Urothelium cell line (cell line): ENCODE measurements at regions not wholly inside any gene's neighbourhood (a gene's known extent, or its start where the extent isn't known, plus 50 kb on each side); places are given as distances from the start of the nearest gene placed in this dataset.
A peak's percentile ranks its signal among the peaks of the same experiment; 100 is the strongest.

Experiments
- DNase-seq: peaks from one replicate; pipeline ENCODE4 v3.0.0; 2011; ENCODE audit warnings: low spot score, mixed read lengths
- FAIRE-seq: peaks from 2 replicates; lab custom pipeline; 2011; peaks lifted over from hg19 to GRCh38; lab: Jason Lieb, UNC

- DNase-seq (no peak), FAIRE-seq (peak; percentile 95)
These were observed 548.3 kb downstream of the MIAT start for GRCh38 chr22:27205492-27206373.

DNA sequence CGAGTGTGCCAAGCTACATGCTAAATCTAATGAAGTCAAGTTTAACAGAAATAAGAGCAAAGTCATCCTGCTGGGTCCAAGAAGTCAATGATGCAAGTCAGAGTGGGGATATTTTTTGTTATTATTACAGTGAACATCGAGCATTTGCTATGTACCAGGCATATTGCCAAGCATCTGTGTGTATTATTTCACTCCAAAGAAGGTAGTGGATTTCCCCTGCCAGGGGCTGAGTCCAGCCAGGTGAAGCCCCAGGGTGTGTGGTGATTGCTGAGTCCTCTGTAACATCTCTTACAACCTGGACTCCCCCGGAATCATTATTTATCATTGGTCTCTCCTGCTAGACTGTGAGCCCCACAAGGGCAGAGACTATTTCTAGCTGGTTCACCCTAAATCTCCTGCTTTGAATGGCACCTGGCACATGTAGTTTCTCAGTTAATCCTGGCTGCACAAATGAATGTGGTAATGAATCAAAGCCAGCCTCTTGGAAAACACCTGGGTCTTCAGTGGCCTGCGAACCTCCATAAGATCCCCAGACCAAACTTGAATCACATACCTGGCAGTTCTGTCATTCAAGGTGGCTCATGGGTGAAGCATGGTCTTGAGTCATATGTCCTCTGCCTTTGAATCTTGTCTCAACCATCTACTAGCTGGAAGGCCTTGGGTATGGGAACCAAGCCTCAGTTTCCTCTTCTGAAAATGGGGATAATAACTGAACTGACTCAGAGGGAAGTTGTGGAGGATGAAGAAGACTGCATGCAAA lies 549.2 kb downstream of the MIAT start:
- DNase-seq (no peak), FAIRE-seq (no peak)

GRCh38 chr22:27207266-27207665 lies 549.9 kb downstream of the MIAT start:
- DNase-seq = no peak
- no peak for FAIRE-seq

GRCh38 chr22:27207907-27208306 lies 550.5 kb downstream of the MIAT start:
- peak; percentile 97 for FAIRE-seq

DNA sequence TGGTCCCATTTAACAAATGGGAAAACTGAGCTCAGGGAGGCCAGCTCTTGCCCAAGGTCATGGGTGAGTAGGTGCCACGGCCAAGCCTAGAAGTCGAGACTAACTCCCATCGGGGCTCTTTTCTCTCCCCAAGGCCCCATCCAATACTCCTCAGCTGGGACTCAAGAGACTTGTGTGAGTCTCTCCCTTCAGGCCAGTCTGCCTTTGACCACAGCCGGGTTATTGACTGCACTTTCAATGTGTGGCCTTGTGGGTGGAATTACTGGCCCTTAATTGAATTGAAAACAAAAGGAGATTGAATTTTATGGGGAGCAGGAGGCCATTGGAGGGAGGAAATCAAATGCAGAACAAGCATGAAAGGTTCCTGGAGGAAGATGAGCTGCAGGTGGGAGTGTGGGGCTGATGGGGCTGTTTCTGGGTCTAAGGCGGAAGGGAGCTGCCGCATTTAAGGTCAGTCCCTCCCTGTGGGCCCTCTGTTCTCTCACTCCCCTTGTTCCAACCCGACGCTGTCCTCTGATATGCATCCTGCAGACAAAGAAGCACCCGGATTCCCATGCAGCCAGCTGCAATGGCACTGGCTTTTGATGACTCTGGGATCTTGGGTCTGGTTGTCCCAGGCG lies 552.8 kb downstream of the MIAT start:
- peak; percentile 75 for FAIRE-seq
- no peak for DNase-seq

More at GRCh38 chr22:27207907-27208306, 550.5 kb downstream of the MIAT start:
- DNase-seq = peak; percentile 71

- DNase-seq (no peak), FAIRE-seq (no peak)
These were observed 554.7 kb downstream of the MIAT start for GRCh38 chr22:27212102-27212501.

- DNase-seq = peak; percentile 95
These were observed 555.3 kb downstream of the MIAT start for GRCh38 chr22:27212617-27213177.

DNA sequence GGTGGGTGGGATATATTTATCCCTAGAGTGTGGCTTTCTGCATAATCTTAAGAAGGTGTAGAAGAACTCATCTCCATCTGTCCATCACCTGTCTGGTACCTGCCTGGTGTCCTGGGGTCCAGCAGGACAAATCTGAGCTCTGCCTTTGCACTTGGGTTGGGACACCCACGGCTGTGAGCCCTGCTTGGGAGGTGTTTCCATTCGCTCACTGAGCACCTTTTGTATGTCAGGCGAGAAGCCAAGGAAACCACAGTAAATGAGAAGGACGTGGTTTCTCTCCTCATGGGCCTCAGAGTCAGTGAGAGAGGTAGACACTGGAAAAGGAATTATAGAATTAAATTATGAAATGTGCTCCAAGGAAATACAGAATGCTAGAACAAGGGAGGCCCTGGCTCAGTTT lies 555.9 kb downstream of the MIAT start:
- DNase-seq = peak; percentile 72
- no peak for FAIRE-seq

More at GRCh38 chr22:27212617-27213177, 555.3 kb downstream of the MIAT start:
- peak; percentile 98 for FAIRE-seq

DNA sequence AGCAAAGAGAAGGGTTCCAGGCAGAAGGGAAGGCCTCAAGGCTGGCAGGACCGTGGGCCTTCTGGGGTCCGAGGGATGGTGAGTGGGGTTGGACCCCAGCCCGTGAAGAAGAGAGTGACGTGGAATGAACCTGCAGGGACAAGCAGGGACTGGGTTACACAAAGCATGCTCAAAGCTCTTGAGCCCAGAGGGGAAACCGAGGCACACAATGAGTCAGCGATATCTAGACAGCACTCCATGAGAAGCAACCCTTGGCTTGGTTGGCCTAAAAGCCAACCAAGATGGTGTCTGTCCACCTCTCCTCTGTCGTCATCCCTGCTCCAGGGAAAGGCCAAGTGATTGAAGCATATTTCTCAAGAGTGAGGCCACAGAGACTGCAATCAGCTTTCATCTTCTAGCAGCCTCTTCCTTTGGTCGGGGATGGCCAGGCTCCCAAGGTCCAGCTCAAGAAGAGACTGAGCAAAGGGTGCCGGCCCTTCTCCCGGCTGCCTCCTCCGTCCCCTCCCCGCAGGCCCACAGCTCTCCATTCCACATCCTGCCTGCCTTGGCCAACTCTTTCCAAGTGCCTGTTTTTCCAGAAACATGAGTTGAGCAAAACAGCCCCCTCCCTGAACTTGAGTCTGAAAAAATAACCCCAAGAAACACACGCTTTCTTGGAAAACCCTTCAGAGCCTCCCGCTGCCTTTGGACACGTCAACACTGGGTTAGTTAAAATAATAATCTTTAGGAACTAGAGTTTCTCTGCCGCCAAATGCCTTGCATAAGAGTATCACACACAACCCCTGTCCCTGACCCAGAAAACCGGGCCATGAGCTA lies 556.6 kb downstream of the MIAT start:
- FAIRE-seq (peak; percentile 37), DNase-seq (no peak)

DNA sequence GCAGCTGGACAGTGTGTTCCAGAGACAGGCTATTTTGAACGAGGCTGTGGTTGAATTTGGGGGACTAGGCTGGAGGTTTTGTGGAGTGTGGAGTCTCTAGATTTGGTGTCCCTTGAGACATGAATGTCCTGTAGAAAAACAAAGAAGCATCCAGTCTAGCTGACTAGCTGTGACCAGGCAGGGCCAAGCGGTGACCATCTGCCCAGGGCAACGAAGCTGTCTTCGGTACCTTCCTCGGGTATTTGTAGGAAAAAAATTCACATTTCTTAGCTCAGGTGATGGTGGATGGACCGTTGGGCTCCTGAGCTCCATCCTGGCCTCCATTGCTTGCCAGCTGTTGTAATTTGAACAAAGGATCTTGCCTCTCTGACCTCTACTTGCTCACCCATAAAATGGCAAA lies 557.3 kb downstream of the MIAT start:
- FAIRE-seq (no peak), DNase-seq (no peak)

GRCh38 chr22:27215871-27216270 lies 558.5 kb downstream of the MIAT start:
- DNase-seq (no peak), FAIRE-seq (no peak)

GRCh38 chr22:27216444-27216843 lies 559.1 kb downstream of the MIAT start:
- no peak for DNase-seq
- FAIRE-seq = no peak

GRCh38 chr22:27217154-27217553 lies 559.8 kb downstream of the MIAT start:
- peak; percentile 99 for FAIRE-seq
- no peak for DNase-seq

GRCh38 chr22:27218012-27218920 lies 560.9 kb downstream of the MIAT start:
- peak; percentile 91 for FAIRE-seq
- no peak for DNase-seq

GRCh38 chr22:27219036-27219435 lies 561.6 kb downstream of the MIAT start:
- DNase-seq (no peak), FAIRE-seq (peak; percentile 79)

DNA sequence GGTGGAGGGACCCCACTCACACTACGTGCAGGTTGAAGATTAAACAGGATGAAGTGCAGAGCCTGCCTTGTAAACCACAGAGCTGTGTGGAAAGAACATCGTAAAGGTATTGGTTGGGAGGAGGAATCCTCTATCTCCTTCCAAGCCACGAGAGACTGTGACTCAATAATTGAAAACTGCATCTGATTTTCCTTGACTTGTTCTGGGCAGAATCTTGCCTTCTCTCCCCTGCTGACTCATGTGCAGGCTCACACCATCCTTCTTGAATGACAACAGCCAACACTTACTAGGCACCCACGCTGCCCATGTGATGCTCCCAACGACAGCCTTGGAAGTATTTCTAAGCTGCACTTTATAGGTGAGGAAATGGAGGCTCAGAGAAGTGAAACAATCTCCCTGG lies 563.0 kb downstream of the MIAT start:
- peak; percentile 81 for DNase-seq

DNA sequence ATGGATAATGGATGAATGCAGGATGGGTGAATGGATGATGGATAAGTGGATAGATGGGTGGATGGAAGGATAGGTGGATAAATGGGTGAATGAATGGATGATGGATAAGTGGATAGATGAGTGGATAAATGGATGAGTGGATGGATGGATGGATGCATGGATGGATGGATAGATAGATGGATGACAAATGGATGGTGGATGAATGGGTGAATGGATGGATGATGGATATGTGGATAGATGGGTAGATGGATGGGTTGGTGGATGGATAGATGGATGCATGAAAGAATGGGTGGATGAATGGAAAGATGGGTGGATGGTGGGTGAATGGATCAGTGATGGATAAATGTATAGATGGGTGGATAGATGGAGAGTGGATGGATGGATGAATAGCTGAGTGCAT lies 564.8 kb downstream of the MIAT start:
- FAIRE-seq = peak; percentile 100
- no peak for DNase-seq

More for the DNA sequence above, 563.0 kb downstream of the MIAT start:
- FAIRE-seq = no peak

DNA sequence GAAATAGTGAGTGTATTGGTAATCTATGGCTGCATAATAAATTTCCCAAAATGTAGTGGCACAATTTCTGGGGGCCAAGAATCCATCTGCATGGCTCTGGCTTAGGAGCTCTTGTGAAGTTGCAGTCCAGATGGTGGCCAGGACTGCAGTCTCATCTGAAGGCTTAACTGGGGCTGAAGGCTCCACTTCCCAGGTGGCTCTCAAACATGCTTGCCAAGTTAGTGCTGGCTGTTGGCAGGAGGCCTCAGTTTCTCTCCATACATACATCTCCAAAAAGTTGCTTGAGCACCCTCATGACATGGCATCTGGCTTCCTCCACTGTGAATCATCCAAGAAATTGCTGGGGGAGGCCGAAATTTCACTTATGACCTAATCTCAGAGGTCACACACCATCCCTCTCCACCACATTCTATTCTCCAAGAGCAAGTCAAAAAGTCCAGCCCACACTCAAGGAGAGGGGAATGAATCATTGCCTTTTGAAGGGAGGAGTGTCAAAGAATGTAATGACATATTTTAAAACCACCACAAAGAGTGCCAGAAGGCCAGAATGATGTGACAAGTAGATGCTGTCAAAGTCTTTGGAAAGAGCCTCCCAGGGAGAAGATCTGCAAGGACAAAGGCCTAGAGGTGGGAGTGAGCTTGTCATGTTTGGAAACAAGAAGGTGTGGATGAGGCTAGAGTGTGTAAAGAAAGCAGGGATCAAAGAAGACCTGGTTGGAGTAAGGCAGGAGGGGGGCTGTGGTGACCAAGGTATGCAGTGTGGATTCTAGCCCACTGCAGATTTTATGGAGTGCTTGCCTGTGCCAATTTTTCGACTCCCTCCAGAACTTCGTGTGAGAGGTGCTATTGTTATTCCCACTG lies 566.2 kb downstream of the MIAT start:
- DNase-seq (peak; percentile 94), FAIRE-seq (peak; percentile 99)
